ENCODE measurements at regions not wholly inside any gene's neighbourhood (a gene's known extent, or its start where the extent isn't known, plus 50 kb on each side); places are given as distances from the start of the nearest gene placed in this dataset.

GRCh38 chr5:36796155-36796554 lies 80.4 kb upstream of the NIPBL start:
- TF ChIP-seq CTCF (IDR thresholded peaks at IDR 0.05; ENCODE audit: low read depth, low read length, poor library complexity, severe bottlenecking) (no peak), EZH2phosphoT487 (IDR thresholded peaks at IDR 0.05; ENCODE audit: borderline replicate concordance, low read length) (no peak)
